ENCODE measurements at regions not wholly inside any gene's neighbourhood (a gene's known extent, or its start where the extent isn't known, plus 50 kb on each side); places are given as distances from the start of the nearest gene placed in this dataset.

GRCh38 chr6:95109212-95109611 is 468.1 kb upstream of the MANEA start:
- no peak for TF ChIP-seq CTCF (IDR thresholded peaks at IDR 0.05)
- TF ChIP-seq POLR2A (IDR thresholded peaks at IDR 0.05), result no peak
